Activated CD4-positive, alpha-beta T cell treated with anti-CD3 and anti-CD28 coated beads for 36 hours (primary cell): ENCODE measurements at regions not wholly inside any gene's neighbourhood (a gene's known extent, or its start where the extent isn't known, plus 50 kb on each side); places are given as distances from the start of the nearest gene placed in this dataset.
A peak's percentile ranks its signal among the peaks of the same experiment; 100 is the strongest.

Experiments used
- ATAC-seq: fragments of 200-7000 bp; cut with Tn5 transposase; one replicate; pipeline ENCODE4 v1.10.0; 2021; ENCODE audit warnings: mild to moderate bottlenecking, moderate library complexity
- CTCF ChIA-PET: fragments of 350-600 bp; sonication (Branson Sonifier 250); formaldehyde crosslinking; loops from one replicate; lab custom pipeline; 2021; ENCODE audit warnings: antibody characterized with exemption; lab: Charles Lee
- POLR2A ChIA-PET: fragments of 350-600 bp; sonication (Branson Sonifier 250); formaldehyde crosslinking; loops from one replicate; lab custom pipeline; 2021; ENCODE audit warnings: antibody characterized with exemption, inconsistent platforms; lab: Charles Lee
- DNase-seq: peaks from one replicate; pipeline ENCODE4 v3.0.0-alpha.2; 2020
- H3K27ac Mint-ChIP-seq: one replicate; pipeline ENCODE4 v1.8.0; 2021; ENCODE audit warnings: mixed read lengths
- H3K27me3 Mint-ChIP-seq: one replicate; pipeline ENCODE4 v1.8.0; 2021; ENCODE audit warnings: mixed read lengths
- H3K36me3 Mint-ChIP-seq: one replicate; pipeline ENCODE4 v1.8.0; 2021; ENCODE audit warnings: low read depth, mixed read lengths
- H3K4me1 Mint-ChIP-seq: one replicate; pipeline ENCODE4 v1.8.0; 2021; ENCODE audit warnings: mixed read lengths
- H3K4me3 Mint-ChIP-seq: one replicate; pipeline ENCODE4 v1.8.0; 2021; ENCODE audit warnings: mild to moderate bottlenecking, moderate library complexity, mixed read lengths
- H3K9me3 Mint-ChIP-seq: one replicate; pipeline ENCODE4 v1.8.0; 2021; ENCODE audit warnings: low read depth, mixed read lengths
- intact Hi-C, 2 experiments: fragments of 100-400 bp; cut with DNase I in 1 of 2; cut with micrococcal nuclease in 1 of 2; formaldehyde crosslinking; loops; one replicate each; pipeline versions ENCODE4 v1.14.2 to v1.15.1; 2022 to 2024; cut with DNase I, micrococcal nuclease

DNA sequence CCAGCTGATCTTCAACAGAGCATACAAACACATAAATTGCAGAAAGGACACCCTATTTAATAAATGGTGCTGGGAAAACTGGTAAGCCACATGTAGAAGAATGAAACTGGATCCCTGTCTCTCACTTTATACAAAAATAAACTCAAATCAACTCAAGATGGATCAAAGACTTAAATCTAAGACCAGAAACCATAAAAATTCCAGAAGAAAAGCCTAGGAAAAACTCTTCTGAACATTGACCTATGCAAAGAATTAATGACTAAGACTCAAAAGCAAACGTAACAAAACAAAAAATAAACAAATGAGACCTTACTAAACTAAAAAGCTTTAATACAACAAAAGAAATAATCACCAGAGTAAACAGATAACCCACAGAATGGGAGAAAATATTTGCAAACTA lies 74.5 kb upstream of the ABCC4 start:
- ATAC-seq (no peak), DNase-seq (no peak)
- CTCF ChIA-PET, result no interaction called here
- POLR2A ChIA-PET, result no interaction called here
- intact Hi-C loops, result no loop called here
- no peaks in the 10 kb centered on the region for H3K9me3 Mint-ChIP-seq
- H3K27me3 Mint-ChIP-seq, result peaks cover 5% of the 10 kb centered on the region
- H3K36me3 Mint-ChIP-seq, result no peaks in the 10 kb centered on the region
- no peaks in the 10 kb centered on the region for H3K4me1 Mint-ChIP-seq
- no peak overlapping the region for H3K27ac Mint-ChIP-seq
- H3K4me3 Mint-ChIP-seq, result no peak overlapping the region

DNA sequence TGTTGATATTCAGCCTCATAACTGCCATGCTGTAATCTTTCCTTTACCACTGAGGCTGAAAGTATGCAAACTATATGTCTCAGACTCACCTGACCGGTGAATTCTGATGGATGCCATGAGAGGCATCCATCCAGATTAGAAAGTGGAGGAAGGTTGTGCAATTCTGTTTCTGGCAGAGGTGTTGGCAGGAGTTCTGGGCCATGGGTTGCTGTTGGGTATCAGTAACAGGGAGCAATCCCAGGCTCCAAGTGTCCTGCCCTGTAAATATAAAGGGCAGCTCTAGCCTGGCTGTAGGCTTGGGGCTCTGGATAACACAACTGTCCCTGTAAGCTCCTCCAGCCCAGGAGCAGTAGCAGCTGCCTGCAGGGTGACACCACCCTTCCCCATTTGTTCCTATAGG lies 77.4 kb upstream of the ABCC4 start:
- peaks cover 5% of the 10 kb centered on the region for H3K27me3 Mint-ChIP-seq
- H3K9me3 Mint-ChIP-seq, result no peaks in the 10 kb centered on the region
- ChIA-PET CTCF (interaction anchor here (0.7 to 6.2 kb wide), 3 partner anchors 26 to 187 kb away, joined by 3 to 122 read pairs (median 5); no protein-coding TSS in a partner anchor), POLR2A (no interaction called here)
- no peaks in the 10 kb centered on the region for H3K4me1 Mint-ChIP-seq
- ATAC-seq (no peak), DNase-seq (no peak)
- H3K4me3 Mint-ChIP-seq, result no peak overlapping the region
- H3K27ac Mint-ChIP-seq, result no peak overlapping the region
- intact Hi-C loops, result no loop called here
- no peaks in the 10 kb centered on the region for H3K36me3 Mint-ChIP-seq

DNA sequence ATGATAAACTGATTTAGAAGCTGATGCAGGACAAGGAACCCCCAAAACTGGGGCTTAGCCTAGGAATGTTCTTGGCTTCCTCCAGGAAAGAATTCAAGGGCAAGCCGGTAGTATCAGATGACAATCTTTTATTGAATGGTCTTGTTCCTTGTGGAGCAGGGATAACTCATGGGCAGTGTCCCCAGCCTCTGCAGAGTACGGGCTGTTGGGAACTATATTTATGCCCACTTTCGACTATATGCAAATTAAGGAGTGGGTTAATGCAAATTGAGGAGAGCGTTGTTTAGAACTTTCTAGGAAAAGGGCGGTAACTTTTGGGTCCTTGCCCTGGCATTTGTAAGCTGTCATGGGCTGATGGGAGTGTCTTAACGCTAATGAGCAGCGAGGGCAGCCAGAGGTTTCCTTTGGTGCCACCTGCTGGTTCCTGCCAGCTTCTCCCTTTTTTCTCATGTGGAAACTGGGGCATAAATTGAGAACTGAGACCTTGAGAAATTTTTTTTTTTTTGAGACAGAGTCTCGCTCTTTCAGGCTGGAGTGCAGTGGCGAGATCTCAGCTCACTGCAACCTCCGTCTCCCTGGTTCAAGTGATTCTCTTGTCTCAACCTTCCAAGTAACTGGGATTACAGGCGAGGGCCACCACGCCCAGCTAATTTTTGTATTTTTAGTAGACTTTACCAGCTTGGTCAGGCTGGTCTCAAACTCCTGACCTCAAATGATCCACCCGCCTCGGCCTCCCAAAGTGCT lies 79.4 kb upstream of the ABCC4 start:
- Mint-ChIP-seq H3K4me1 (no peaks in the 10 kb centered on the region), H3K4me3 (no peak overlapping the region), H3K27me3 (no peaks in the 10 kb centered on the region), H3K27ac (no peak overlapping the region), H3K9me3 (no peaks in the 10 kb centered on the region), H3K36me3 (no peaks in the 10 kb centered on the region)
- ATAC-seq (peak; percentile 99), DNase-seq (peak; percentile 85)
- CTCF ChIA-PET, result interaction anchor here (0.6 to 6.2 kb wide), 29 partner anchors 8 to 1147 kb away, joined by 3 to 122 read pairs (median 4); partner anchors contain the start of gene ABCC4
- intact Hi-C loops, result loop anchor here (1.0 to 2.0 kb wide), 5 partner anchors 79 to 191 kb away; partner anchors contain the start of gene ABCC4 (in 2 of the 2)
- POLR2A ChIA-PET, result interaction anchor here (0.6 to 0.7 kb wide), 3 partner anchors 191 to 451 kb away, joined by 3 to 9 read pairs (median 3); no protein-coding TSS in a partner anchor

- no peak for ATAC-seq
- POLR2A ChIA-PET, result interaction anchor here (0.7 kb wide), 1 partner anchor 192 kb away, joined by 3 read pairs; no protein-coding TSS in a partner anchor
- Mint-ChIP-seq H3K9me3 (no peaks in the 10 kb centered on the region), H3K4me1 (no peaks in the 10 kb centered on the region), H3K27me3 (no peaks in the 10 kb centered on the region), H3K4me3 (no peak overlapping the region), H3K27ac (no peak overlapping the region), H3K36me3 (no peaks in the 10 kb centered on the region)
- intact Hi-C loops, result loop anchor here in 1 of 2 experiments (2.0 kb wide), 1 partner anchor 80 kb away; the partner anchor contains the start of gene ABCC4
- CTCF ChIA-PET, result interaction anchor here (0.6 to 6.2 kb wide), 24 partner anchors 9 to 1146 kb away, joined by 3 to 122 read pairs (median 4); partner anchors contain the start of gene ABCC4
- DNase-seq, result no peak
Observed at GRCh38 chr13:95381212-95381527, 79.9 kb upstream of the ABCC4 start.

DNA sequence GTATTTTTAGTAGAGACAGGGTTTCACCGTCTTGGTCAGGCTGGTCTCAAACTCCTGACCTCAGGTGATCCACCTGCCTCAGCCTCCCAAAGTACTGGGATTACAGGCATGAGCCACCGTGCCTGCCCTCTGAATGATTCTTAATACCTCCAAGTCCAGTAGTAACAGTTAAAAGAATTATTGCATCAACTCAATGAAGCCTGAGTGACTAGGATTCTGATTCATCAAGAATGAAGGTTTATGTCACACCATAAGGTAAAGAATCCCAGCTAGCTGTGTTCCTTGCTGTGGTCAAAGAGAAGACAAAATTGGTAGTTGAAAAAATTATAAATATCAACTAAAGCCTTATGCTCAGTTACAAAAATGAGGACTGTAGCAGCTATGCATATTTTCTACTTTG lies 81.2 kb upstream of the ABCC4 start:
- no peak for DNase-seq
- H3K27ac Mint-ChIP-seq, result no peak overlapping the region
- intact Hi-C loops, result no loop called here

GRCh38 chr13:95382916-95383315 lies 81.7 kb upstream of the ABCC4 start:
- Mint-ChIP-seq H3K4me1 (no peaks in the 10 kb centered on the region), H3K9me3 (no peaks in the 10 kb centered on the region), H3K4me3 (no peak overlapping the region), H3K36me3 (no peaks in the 10 kb centered on the region), H3K27me3 (peaks cover 2% of the 10 kb centered on the region), H3K27ac (no peak overlapping the region)
- no peak for ATAC-seq
- intact Hi-C loops, result no loop called here
- ChIA-PET POLR2A (no interaction called here), CTCF (interaction anchor here (3.5 to 6.2 kb wide), 3 partner anchors 22 to 192 kb away, joined by 14 to 122 read pairs (median 43); no protein-coding TSS in a partner anchor)
- no peak for DNase-seq

More for the DNA sequence above, 81.2 kb upstream of the ABCC4 start:
- POLR2A ChIA-PET, result no interaction called here
- Mint-ChIP-seq H3K4me3 (no peak overlapping the region), H3K27me3 (peaks cover 2% of the 10 kb centered on the region), H3K36me3 (no peaks in the 10 kb centered on the region), H3K9me3 (no peaks in the 10 kb centered on the region), H3K4me1 (no peaks in the 10 kb centered on the region)
- ATAC-seq, result no peak
- CTCF ChIA-PET, result interaction anchor here (0.5 to 6.2 kb wide), 4 partner anchors 23 to 191 kb away, joined by 3 to 122 read pairs (median 28); partner anchors contain the start of gene ABCC4

- Mint-ChIP-seq H3K9me3 (no peaks in the 10 kb centered on the region), H3K36me3 (no peaks in the 10 kb centered on the region), H3K27me3 (peaks cover 13% of the 10 kb centered on the region), H3K4me1 (no peaks in the 10 kb centered on the region), H3K4me3 (no peak overlapping the region), H3K27ac (no peak overlapping the region)
- no peak for ATAC-seq
- ChIA-PET CTCF (interaction anchor here (1.0 to 1.3 kb wide), 2 partner anchors 19 to 193 kb away, joined by 4 to 5 read pairs; no protein-coding TSS in a partner anchor), POLR2A (no interaction called here)
- no peak for DNase-seq
- intact Hi-C loops, result no loop called here
Observed at GRCh38 chr13:95385373-95385772, 84.1 kb upstream of the ABCC4 start.

DNA sequence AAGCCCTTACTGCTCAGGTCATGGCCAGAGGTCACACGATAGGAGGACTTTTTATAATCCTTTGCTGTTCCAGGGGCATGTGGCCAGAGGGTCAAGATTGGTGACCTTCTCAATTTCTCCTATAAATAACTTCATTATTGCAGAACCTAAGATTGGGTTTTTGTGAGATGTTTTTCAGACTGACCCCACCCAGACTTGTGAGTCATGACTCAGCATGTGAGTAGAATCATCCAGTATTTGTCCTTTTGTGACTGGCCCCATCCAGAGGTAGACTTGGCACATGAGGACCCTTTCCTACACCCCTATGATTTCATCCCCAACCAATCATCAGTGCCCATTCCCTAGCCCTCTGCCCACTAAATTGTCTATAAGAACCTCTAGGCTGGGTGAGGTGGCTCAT lies 84.5 kb upstream of the ABCC4 start:
- Mint-ChIP-seq H3K36me3 (no peaks in the 10 kb centered on the region), H3K9me3 (no peaks in the 10 kb centered on the region), H3K27me3 (peaks cover 16% of the 10 kb centered on the region), H3K4me3 (no peak overlapping the region), H3K27ac (no peak overlapping the region), H3K4me1 (no peaks in the 10 kb centered on the region)
- intact Hi-C loops, result no loop called here
- ChIA-PET POLR2A (no interaction called here), CTCF (no interaction called here)
- DNase-seq, result no peak
- no peak for ATAC-seq

DNA sequence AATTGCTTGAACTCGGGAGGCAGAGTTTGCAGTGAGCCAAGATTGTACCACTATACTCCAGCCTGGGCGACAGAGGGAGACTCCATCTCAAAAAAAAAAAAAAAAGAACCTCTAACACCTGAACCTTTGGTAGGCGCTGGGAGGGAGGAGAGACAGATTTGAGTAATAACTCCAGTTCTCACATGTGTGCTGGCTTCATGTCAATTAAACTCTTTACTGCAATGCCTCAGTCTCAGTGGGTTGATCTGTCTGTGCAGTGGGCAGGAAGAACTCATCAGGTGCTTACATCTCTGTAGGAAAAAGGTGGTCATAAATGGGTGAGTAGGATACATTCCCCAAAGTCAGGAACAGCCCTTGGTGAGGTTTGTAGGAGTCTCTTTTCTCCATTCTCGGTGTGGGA lies 85.1 kb upstream of the ABCC4 start:
- Mint-ChIP-seq H3K4me1 (no peaks in the 10 kb centered on the region), H3K27me3 (peaks cover 18% of the 10 kb centered on the region), H3K9me3 (no peaks in the 10 kb centered on the region), H3K36me3 (no peaks in the 10 kb centered on the region), H3K4me3 (no peak overlapping the region), H3K27ac (no peak overlapping the region)
- intact Hi-C loops, result no loop called here
- POLR2A ChIA-PET, result no interaction called here
- CTCF ChIA-PET, result interaction anchor here (2.3 kb wide), 1 partner anchor 18 kb away, joined by 6 read pairs; no protein-coding TSS in a partner anchor
- peak; percentile 39 for ATAC-seq
- no peak for DNase-seq

- ChIA-PET POLR2A (no interaction called here), CTCF (interaction anchor here (1.2 to 2.3 kb wide), 2 partner anchors 17 to 199 kb away, joined by 4 to 6 read pairs; no protein-coding TSS in a partner anchor)
- no peak overlapping the region for H3K27ac Mint-ChIP-seq
- intact Hi-C loops, result no loop called here
- H3K4me1 Mint-ChIP-seq, result no peaks in the 10 kb centered on the region
- peaks cover 23% of the 10 kb centered on the region for H3K27me3 Mint-ChIP-seq
- no peak overlapping the region for H3K4me3 Mint-ChIP-seq
- H3K9me3 Mint-ChIP-seq, result no peaks in the 10 kb centered on the region
- no peaks in the 10 kb centered on the region for H3K36me3 Mint-ChIP-seq
- ATAC-seq (no peak), DNase-seq (no peak)
Observed at GRCh38 chr13:95387733-95388207, 86.5 kb upstream of the ABCC4 start.

- Mint-ChIP-seq H3K9me3 (no peaks in the 10 kb centered on the region), H3K27ac (no peak overlapping the region), H3K4me1 (no peaks in the 10 kb centered on the region), H3K36me3 (no peaks in the 10 kb centered on the region), H3K4me3 (no peak overlapping the region), H3K27me3 (peaks cover 23% of the 10 kb centered on the region)
- intact Hi-C loops, result no loop called here
- DNase-seq (no peak), ATAC-seq (no peak)
- ChIA-PET CTCF (interaction anchor here (1.2 to 2.3 kb wide), 2 partner anchors 16 to 199 kb away, joined by 4 to 6 read pairs; no protein-coding TSS in a partner anchor), POLR2A (no interaction called here)
Observed at GRCh38 chr13:95388420-95389079, 87.3 kb upstream of the ABCC4 start.
